Hepatocyte (in vitro differentiated cells): ENCODE measurements at regions not wholly inside any gene's neighbourhood (a gene's known extent, or its start where the extent isn't known, plus 50 kb on each side); places are given as distances from the start of the nearest gene placed in this dataset.
"Not testable (repeated sequence)": the region's sequence is repeated elsewhere in the genome, so short reads cannot be mapped to it uniquely, and the experiment has no call there.

Source experiments
- CTCF ChIP-seq: fragments of 200-600 bp; sonication (generic); IDR thresholded peaks from 2 replicates; pipeline ENCODE4 v1.5.1; 2016; ENCODE audit warnings: antibody characterized with exemption, mild to moderate bottlenecking; ENCODE audit not compliant: poor library complexity
- EZH2 ChIP-seq: fragments of 200-600 bp; sonication (generic); IDR thresholded peaks from 2 replicates; pipeline ENCODE4 v1.6.1; 2016; ENCODE audit warnings: antibody characterized with exemption, mild to moderate bottlenecking, borderline replicate concordance
- EZH2phosphoT487 ChIP-seq: fragments of 200-600 bp; sonication (generic); IDR thresholded peaks from one replicate; pipeline ENCODE4 v1.6.1; 2018; ENCODE audit warnings: antibody characterized with exemption, mild to moderate bottlenecking, low read depth, moderate library complexity; ENCODE audit not compliant: unreplicated experiment, severe bottlenecking

- not testable (repeated sequence) for TF ChIP-seq EZH2, CTCF, EZH2phosphoT487
Observed at GRCh38 chr1:178674559-178674958, 50.5 kb upstream of the RALGPS2 start.
